OCI-LY1 (cell line): ENCODE measurements at regions not wholly inside any gene's neighbourhood (a gene's known extent, or its start where the extent isn't known, plus 50 kb on each side); places are given as distances from the start of the nearest gene placed in this dataset.

ENCODE experiments used
- H2AFZ ChIP-seq: fragments of 200-600 bp; sonication (generic), shearing (Covaris generic); 2 replicates; pipeline ENCODE4 v1.6.0; 2014; ENCODE audit warnings: antibody characterized with exemption, mild to moderate bottlenecking, low read length
- H3F3A ChIP-seq: fragments of 200-600 bp; sonication (generic), shearing (Covaris generic); 2 replicates; pipeline ENCODE4 v1.6.0; 2014; ENCODE audit warnings: mild to moderate bottlenecking, antibody characterized with exemption, low read length, moderate library complexity; ENCODE audit not compliant: insufficient read depth
- H3K27ac ChIP-seq: fragments of 200-600 bp; sonication (generic); 2 replicates; pipeline ENCODE4 v1.5.1; 2014; ENCODE audit warnings: low read length, mixed run types, mild to moderate bottlenecking, low read depth; ENCODE audit not compliant: poor library complexity, severe bottlenecking
- H3K27me3 ChIP-seq: fragments of 200-600 bp; sonication (generic); 2 replicates; pipeline ENCODE4 v1.6.0; 2014; ENCODE audit warnings: antibody characterized with exemption, mild to moderate bottlenecking, low read length, moderate library complexity; ENCODE audit not compliant: insufficient read depth
- H3K36me3 ChIP-seq: fragments of 200-600 bp; sonication (generic); 2 replicates; pipeline ENCODE4 v1.6.1; 2014; ENCODE audit warnings: mild to moderate bottlenecking, antibody characterized with exemption, low read length, moderate library complexity, mixed read lengths; ENCODE audit not compliant: insufficient read depth
- H3K4me1 ChIP-seq: fragments of 200-600 bp; sonication (generic); 2 replicates; pipeline ENCODE4 v1.5.1; 2014; ENCODE audit warnings: mild to moderate bottlenecking, low read length, moderate library complexity; ENCODE audit not compliant: insufficient read depth, severe bottlenecking
- H3K4me2 ChIP-seq: fragments of 200-600 bp; sonication (generic), shearing (Covaris generic); 2 replicates; pipeline ENCODE4 v1.6.1; 2014; ENCODE audit warnings: low read length
- H3K4me3 ChIP-seq: fragments of 200-600 bp; sonication (generic); 2 replicates; pipeline ENCODE4 v1.5.1; 2014; ENCODE audit warnings: low read length, low read depth, mild to moderate bottlenecking, mixed read lengths; ENCODE audit not compliant: poor library complexity, severe bottlenecking
- H3K79me2 ChIP-seq: fragments of 200-600 bp; shearing (Covaris generic); 2 replicates; pipeline ENCODE4 v1.6.1; 2016; ENCODE audit warnings: mixed run types, low read length, mixed read lengths; ENCODE audit not compliant: insufficient read depth
- H3K9ac ChIP-seq: fragments of 200-600 bp; sonication (generic), shearing (Covaris generic); 2 replicates; pipeline ENCODE4 v1.6.1; 2014; ENCODE audit warnings: mild to moderate bottlenecking, low read length, mixed read lengths
- H3K9me2 ChIP-seq: fragments of 200-600 bp; sonication (generic), shearing (Covaris generic); 2 replicates; pipeline ENCODE4 v1.6.1; 2014; ENCODE audit warnings: low read depth, mild to moderate bottlenecking, low read length, mixed read lengths
- H3K9me3 ChIP-seq: fragments of 200-600 bp; shearing (Covaris generic); 2 replicates; pipeline ENCODE4 v1.6.1; 2014; ENCODE audit warnings: low read length, mixed read lengths
- H4K20me1 ChIP-seq: fragments of 200-600 bp; sonication (generic), shearing (Covaris generic); 2 replicates; pipeline ENCODE4 v1.6.0; 2016; ENCODE audit warnings: mild to moderate bottlenecking, low read length; ENCODE audit not compliant: insufficient read depth
- CTCF ChIP-seq: fragments of 200-600 bp; sonication (generic), shearing (Covaris generic); IDR thresholded peaks from 2 replicates; pipeline ENCODE4 v1.5.1; 2017; ENCODE audit warnings: mild to moderate bottlenecking, antibody characterized with exemption, low read length, moderate library complexity, mixed read lengths
- EZH2 ChIP-seq: fragments of 200-600 bp; sonication (generic), shearing (Covaris generic); IDR thresholded peaks from 2 replicates; pipeline ENCODE4 v1.8.0; 2017; ENCODE audit warnings: borderline replicate concordance, mixed run types, mild to moderate bottlenecking, antibody characterized with exemption, low read length, moderate library complexity, mixed read lengths

- no peak overlapping the region for H3K4me2 ChIP-seq
- H3K36me3 ChIP-seq = no peaks in the 10 kb centered on the region
- no peaks in the 10 kb centered on the region for H3K79me2 ChIP-seq
- H3K9ac ChIP-seq = no peak overlapping the region
- H3K9me2 ChIP-seq = no peaks in the 10 kb centered on the region
- H3K27me3 ChIP-seq = no peaks in the 10 kb centered on the region
- no peak overlapping the region for H3K27ac ChIP-seq
- no peaks in the 10 kb centered on the region for H4K20me1 ChIP-seq
- H3K4me3 ChIP-seq = no peak overlapping the region
- no peaks in the 10 kb centered on the region for H3K4me1 ChIP-seq
- TF ChIP-seq CTCF = no peak
- no peak for TF ChIP-seq EZH2
- no peaks in the 10 kb centered on the region for H3K9me3 ChIP-seq
- no peaks in the 10 kb centered on the region for H3F3A ChIP-seq
- no peak overlapping the region for H2AFZ ChIP-seq
Measured at GRCh38 chr12:30385706-30386105, 310.0 kb downstream of the IPO8 start.

DNA sequence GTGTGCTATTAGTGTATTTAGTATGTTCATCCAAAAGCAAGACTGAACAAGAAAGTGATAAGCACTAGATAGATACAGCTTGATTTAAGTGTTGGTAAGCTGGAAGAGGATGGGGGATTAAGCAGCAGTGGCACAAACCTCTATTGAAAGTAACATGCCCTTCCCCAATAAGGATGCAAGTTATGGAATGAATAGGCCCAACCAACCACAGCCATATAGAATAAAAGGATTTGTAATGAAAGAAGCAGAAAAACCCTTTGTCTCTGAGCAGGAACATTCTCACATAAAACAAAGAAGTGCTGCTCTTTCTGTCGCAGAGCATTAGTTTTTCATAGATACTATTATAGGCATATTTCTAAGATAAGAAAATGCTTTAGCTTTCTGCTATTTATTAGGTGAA, 310.7 kb downstream of the IPO8 start:
- Histone ChIP-seq H3K4me3 (no peak overlapping the region), H3K4me1 (no peaks in the 10 kb centered on the region), H4K20me1 (no peaks in the 10 kb centered on the region), H3K4me2 (no peak overlapping the region), H2AFZ (no peak overlapping the region), H3K9ac (no peak overlapping the region), H3K36me3 (no peaks in the 10 kb centered on the region), H3K27me3 (no peaks in the 10 kb centered on the region), H3K9me2 (no peaks in the 10 kb centered on the region), H3F3A (no peaks in the 10 kb centered on the region), H3K79me2 (no peaks in the 10 kb centered on the region), H3K9me3 (no peaks in the 10 kb centered on the region), H3K27ac (no peak overlapping the region)
- no peak for TF ChIP-seq EZH2
- no peak for TF ChIP-seq CTCF

- no peaks in the 10 kb centered on the region for H3K36me3 ChIP-seq
- H3K4me2 ChIP-seq = no peak overlapping the region
- no peaks in the 10 kb centered on the region for H3F3A ChIP-seq
- H3K9me2 ChIP-seq = no peaks in the 10 kb centered on the region
- H4K20me1 ChIP-seq = no peaks in the 10 kb centered on the region
- no peak overlapping the region for H3K27ac ChIP-seq
- H2AFZ ChIP-seq = no peak overlapping the region
- no peaks in the 10 kb centered on the region for H3K27me3 ChIP-seq
- no peak overlapping the region for H3K9ac ChIP-seq
- no peak overlapping the region for H3K4me3 ChIP-seq
- no peaks in the 10 kb centered on the region for H3K4me1 ChIP-seq
- H3K79me2 ChIP-seq = no peaks in the 10 kb centered on the region
- TF ChIP-seq EZH2 (no peak), CTCF (no peak)
- H3K9me3 ChIP-seq = no peaks in the 10 kb centered on the region
Measured at GRCh38 chr12:30378307-30378706, 317.4 kb downstream of the IPO8 start.
